ENCODE measurements at regions not wholly inside any gene's neighbourhood (a gene's known extent, or its start where the extent isn't known, plus 50 kb on each side); places are given as distances from the start of the nearest gene placed in this dataset.
"Not testable (repeated sequence)": the region's sequence is repeated elsewhere in the genome, so short reads cannot be mapped to it uniquely, and the experiment has no call there.

DNA sequence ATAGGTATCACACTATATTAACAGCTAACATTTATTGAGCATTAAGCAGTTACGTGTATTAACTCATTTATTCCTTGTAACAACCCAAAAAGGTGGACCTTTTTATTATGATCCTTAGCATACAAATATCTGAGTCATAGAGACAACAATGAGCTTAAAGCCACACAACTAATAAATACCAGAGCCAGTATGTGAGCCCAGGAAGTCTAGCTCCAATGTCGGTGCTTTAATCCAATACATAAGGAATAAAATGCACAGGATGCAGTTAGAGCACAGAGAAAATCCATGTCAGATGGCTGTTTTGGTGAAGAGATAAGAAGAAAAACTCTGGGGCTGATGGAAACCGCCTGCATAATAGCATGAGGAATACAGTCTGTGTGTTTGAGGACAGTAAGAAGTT is 888.6 kb downstream of the TMTC2 start:
- Histone ChIP-seq H3K27me3 (ENCODE audit: control insufficient read depth in 3 of 3, insufficient read depth in 3 of 3, low read length in 3 of 3) (no peaks in the 10 kb centered on the region), H3K4me3 (ENCODE audit: low read length in 3 of 3) (no peak overlapping the region), H3K9me3 (ENCODE audit: control insufficient read depth in 3 of 3, low read length in 3 of 3) (no peaks in the 10 kb centered on the region), H3K9ac (ENCODE audit: low read depth in 1 of 3, low read length in 3 of 3) (no peak overlapping the region), H3K27ac (ENCODE audit: low read depth, low read length) (no peak overlapping the region), H3K36me3 (ENCODE audit: control insufficient read depth in 3 of 3, insufficient read depth in 3 of 3, low read length in 3 of 3) (no peaks in the 10 kb centered on the region), H3K4me1 (ENCODE audit: control insufficient read depth in 3 of 3, insufficient read depth in 3 of 3, low read length in 3 of 3) (no peaks in the 10 kb centered on the region)

- no peaks in the 10 kb centered on the region for H3K27me3 ChIP-seq (ENCODE audit: control insufficient read depth in 3 of 3, insufficient read depth in 3 of 3, low read length in 3 of 3)
- H3K4me3 ChIP-seq (ENCODE audit: low read length in 3 of 3), result no peak overlapping the region
- no peak overlapping the region for H3K9ac ChIP-seq (ENCODE audit: low read depth in 1 of 3, low read length in 3 of 3)
- no peaks in the 10 kb centered on the region for H3K36me3 ChIP-seq (ENCODE audit: control insufficient read depth in 3 of 3, insufficient read depth in 3 of 3, low read length in 3 of 3)
- H3K4me1 ChIP-seq (ENCODE audit: control insufficient read depth in 3 of 3, insufficient read depth in 3 of 3, low read length in 3 of 3), result no peaks in the 10 kb centered on the region
- no peaks in the 10 kb centered on the region for H3K9me3 ChIP-seq (ENCODE audit: control insufficient read depth in 3 of 3, low read length in 3 of 3)
- H3K27ac ChIP-seq (ENCODE audit: low read depth, low read length), result no peak overlapping the region
These were observed 887.4 kb downstream of the TMTC2 start for GRCh38 chr12:83574142-83574541.

DNA sequence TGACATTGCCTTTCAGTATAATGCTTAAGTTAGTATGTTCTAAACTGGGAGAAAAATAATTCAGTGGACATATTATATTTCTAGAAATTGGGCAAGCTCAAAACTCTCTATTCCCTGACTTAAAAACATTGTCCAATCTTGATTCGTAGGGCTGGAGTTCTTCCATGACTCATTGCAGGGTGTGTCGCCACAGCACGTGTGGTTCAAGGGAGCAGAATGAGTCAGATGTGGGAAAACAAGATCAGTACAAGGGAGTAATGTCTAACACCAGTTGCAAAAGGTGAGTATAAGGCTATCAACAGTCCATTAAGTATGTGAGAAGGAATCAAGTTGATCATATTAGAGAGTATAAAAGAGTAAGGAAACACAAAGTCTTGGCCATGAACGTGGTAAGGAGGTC is 887.0 kb downstream of the TMTC2 start:
- no peak overlapping the region for H3K4me3 ChIP-seq (ENCODE audit: low read length in 3 of 3)
- H3K9me3 ChIP-seq (ENCODE audit: control insufficient read depth in 3 of 3, low read length in 3 of 3), result no peaks in the 10 kb centered on the region
- no peak overlapping the region for H3K9ac ChIP-seq (ENCODE audit: low read depth in 1 of 3, low read length in 3 of 3)
- H3K4me1 ChIP-seq (ENCODE audit: control insufficient read depth in 3 of 3, insufficient read depth in 3 of 3, low read length in 3 of 3), result no peaks in the 10 kb centered on the region
- H3K27ac ChIP-seq (ENCODE audit: low read depth, low read length), result no peak overlapping the region
- H3K36me3 ChIP-seq (ENCODE audit: control insufficient read depth in 3 of 3, insufficient read depth in 3 of 3, low read length in 3 of 3), result no peaks in the 10 kb centered on the region
- H3K27me3 ChIP-seq (ENCODE audit: control insufficient read depth in 3 of 3, insufficient read depth in 3 of 3, low read length in 3 of 3), result no peaks in the 10 kb centered on the region

- H3K9me3 ChIP-seq (ENCODE audit: control insufficient read depth in 3 of 3, low read length in 3 of 3), result no peaks in the 10 kb centered on the region
- H3K27me3 ChIP-seq (ENCODE audit: control insufficient read depth in 3 of 3, insufficient read depth in 3 of 3, low read length in 3 of 3), result no peaks in the 10 kb centered on the region
- H3K9ac ChIP-seq (ENCODE audit: low read depth in 1 of 3, low read length in 3 of 3), result no peak overlapping the region
- H3K4me1 ChIP-seq (ENCODE audit: control insufficient read depth in 3 of 3, insufficient read depth in 3 of 3, low read length in 3 of 3), result no peaks in the 10 kb centered on the region
- H3K4me3 ChIP-seq (ENCODE audit: low read length in 3 of 3), result no peak overlapping the region
- no peak overlapping the region for H3K27ac ChIP-seq (ENCODE audit: low read depth, low read length)
- no peaks in the 10 kb centered on the region for H3K36me3 ChIP-seq (ENCODE audit: control insufficient read depth in 3 of 3, insufficient read depth in 3 of 3, low read length in 3 of 3)
These were observed 872.9 kb downstream of the TMTC2 start for GRCh38 chr12:83559650-83560049.

GRCh38 chr12:83556040-83556439 is 869.3 kb downstream of the TMTC2 start:
- H3K4me3 ChIP-seq (ENCODE audit: low read length in 3 of 3); H3K9ac ChIP-seq (ENCODE audit: low read depth in 1 of 3, low read length in 3 of 3); H3K9me3 ChIP-seq (ENCODE audit: control insufficient read depth in 3 of 3, low read length in 3 of 3): not testable (repeated sequence)

GRCh38 chr12:83541446-83541845 is 854.7 kb downstream of the TMTC2 start:
- no peaks in the 10 kb centered on the region for H3K27me3 ChIP-seq (ENCODE audit: control insufficient read depth in 3 of 3, insufficient read depth in 3 of 3, low read length in 3 of 3)
- no peak overlapping the region for H3K4me3 ChIP-seq (ENCODE audit: low read length in 3 of 3)
- no peaks in the 10 kb centered on the region for H3K9me3 ChIP-seq (ENCODE audit: control insufficient read depth in 3 of 3, low read length in 3 of 3)
- no peak overlapping the region for H3K27ac ChIP-seq (ENCODE audit: low read depth, low read length)
- H3K4me1 ChIP-seq (ENCODE audit: control insufficient read depth in 3 of 3, insufficient read depth in 3 of 3, low read length in 3 of 3), result no peaks in the 10 kb centered on the region
- H3K36me3 ChIP-seq (ENCODE audit: control insufficient read depth in 3 of 3, insufficient read depth in 3 of 3, low read length in 3 of 3), result no peaks in the 10 kb centered on the region
- H3K9ac ChIP-seq (ENCODE audit: low read depth in 1 of 3, low read length in 3 of 3), result no peak overlapping the region

More at GRCh38 chr12:83556040-83556439, 869.3 kb downstream of the TMTC2 start:
- not testable (repeated sequence) for H3K27ac ChIP-seq (ENCODE audit: low read depth, low read length); H3K36me3 ChIP-seq (ENCODE audit: control insufficient read depth in 3 of 3, insufficient read depth in 3 of 3, low read length in 3 of 3); H3K4me1 ChIP-seq (ENCODE audit: control insufficient read depth in 3 of 3, insufficient read depth in 3 of 3, low read length in 3 of 3); H3K27me3 ChIP-seq (ENCODE audit: control insufficient read depth in 3 of 3, insufficient read depth in 3 of 3, low read length in 3 of 3)

GRCh38 chr12:83538361-83538965 is 851.8 kb downstream of the TMTC2 start:
- Histone ChIP-seq H3K36me3 (ENCODE audit: control insufficient read depth in 3 of 3, insufficient read depth in 3 of 3, low read length in 3 of 3) (no peaks in the 10 kb centered on the region), H3K4me3 (ENCODE audit: low read length in 3 of 3) (no peak overlapping the region), H3K27me3 (ENCODE audit: control insufficient read depth in 3 of 3, insufficient read depth in 3 of 3, low read length in 3 of 3) (no peaks in the 10 kb centered on the region), H3K9ac (ENCODE audit: low read depth in 1 of 3, low read length in 3 of 3) (no peak overlapping the region), H3K4me1 (ENCODE audit: control insufficient read depth in 3 of 3, insufficient read depth in 3 of 3, low read length in 3 of 3) (no peaks in the 10 kb centered on the region), H3K9me3 (ENCODE audit: control insufficient read depth in 3 of 3, low read length in 3 of 3) (no peaks in the 10 kb centered on the region), H3K27ac (ENCODE audit: low read depth, low read length) (no peak overlapping the region)

- Histone ChIP-seq H3K27ac (ENCODE audit: low read depth, low read length) (no peak overlapping the region), H3K4me3 (ENCODE audit: low read length in 3 of 3) (no peak overlapping the region), H3K36me3 (ENCODE audit: control insufficient read depth in 3 of 3, insufficient read depth in 3 of 3, low read length in 3 of 3) (no peaks in the 10 kb centered on the region), H3K4me1 (ENCODE audit: control insufficient read depth in 3 of 3, insufficient read depth in 3 of 3, low read length in 3 of 3) (no peaks in the 10 kb centered on the region), H3K9ac (ENCODE audit: low read depth in 1 of 3, low read length in 3 of 3) (no peak overlapping the region), H3K27me3 (ENCODE audit: control insufficient read depth in 3 of 3, insufficient read depth in 3 of 3, low read length in 3 of 3) (no peaks in the 10 kb centered on the region), H3K9me3 (ENCODE audit: control insufficient read depth in 3 of 3, low read length in 3 of 3) (no peaks in the 10 kb centered on the region)
These were observed 850.8 kb downstream of the TMTC2 start for GRCh38 chr12:83537428-83538053.

GRCh38 chr12:83536496-83536895 is 849.8 kb downstream of the TMTC2 start:
- Histone ChIP-seq H3K9me3 (ENCODE audit: control insufficient read depth in 3 of 3, low read length in 3 of 3) (no peaks in the 10 kb centered on the region), H3K27me3 (ENCODE audit: control insufficient read depth in 3 of 3, insufficient read depth in 3 of 3, low read length in 3 of 3) (no peaks in the 10 kb centered on the region), H3K36me3 (ENCODE audit: control insufficient read depth in 3 of 3, insufficient read depth in 3 of 3, low read length in 3 of 3) (no peaks in the 10 kb centered on the region), H3K9ac (ENCODE audit: low read depth in 1 of 3, low read length in 3 of 3) (no peak overlapping the region), H3K27ac (ENCODE audit: low read depth, low read length) (no peak overlapping the region), H3K4me1 (ENCODE audit: control insufficient read depth in 3 of 3, insufficient read depth in 3 of 3, low read length in 3 of 3) (no peaks in the 10 kb centered on the region), H3K4me3 (ENCODE audit: low read length in 3 of 3) (no peak overlapping the region)

- H3K27ac ChIP-seq (ENCODE audit: low read depth, low read length), result no peak overlapping the region
These were observed 841.9 kb downstream of the TMTC2 start for GRCh38 chr12:83528571-83528970.

More at GRCh38 chr12:83528571-83528970, 841.9 kb downstream of the TMTC2 start:
- Histone ChIP-seq H3K4me1 (ENCODE audit: control insufficient read depth in 3 of 3, insufficient read depth in 3 of 3, low read length in 3 of 3) (no peaks in the 10 kb centered on the region), H3K36me3 (ENCODE audit: control insufficient read depth in 3 of 3, insufficient read depth in 3 of 3, low read length in 3 of 3) (no peaks in the 10 kb centered on the region), H3K27me3 (ENCODE audit: control insufficient read depth in 3 of 3, insufficient read depth in 3 of 3, low read length in 3 of 3) (no peaks in the 10 kb centered on the region), H3K9me3 (ENCODE audit: control insufficient read depth in 3 of 3, low read length in 3 of 3) (no peaks in the 10 kb centered on the region), H3K9ac (ENCODE audit: low read depth in 1 of 3, low read length in 3 of 3) (no peak overlapping the region), H3K4me3 (ENCODE audit: low read length in 3 of 3) (no peak overlapping the region)
